ENCODE measurements at regions not wholly inside any gene's neighbourhood (a gene's known extent, or its start where the extent isn't known, plus 50 kb on each side); places are given as distances from the start of the nearest gene placed in this dataset.

- TF ChIP-seq JUND (IDR thresholded peaks at IDR 0.05) (no peak), CTCF (IDR thresholded peaks at IDR 0.05 in 2 of 3, conservative IDR thresholded peaks at IDR 0.05 in 1 of 3; ENCODE audit: borderline replicate concordance in 1 of 3, insufficient read depth in 1 of 3, low read depth in 2 of 3, low read length in 2 of 3) (no peak), POLR2A (IDR thresholded peaks at IDR 0.05; ENCODE audit: borderline replicate concordance, extremely low read depth, insufficient read depth, insufficient read length) (no peak), ELF1 (IDR thresholded peaks at IDR 0.05; ENCODE audit: borderline replicate concordance, low read depth) (no peak)
- H4K20me1 ChIP-seq (ENCODE audit: insufficient read depth), result no peaks in the 10 kb centered on the region
- no peak overlapping the region for H3K27ac ChIP-seq (ENCODE audit: low read depth, low read length)
- H3K27me3 ChIP-seq (ENCODE audit: insufficient read depth, low read length), result no peaks in the 10 kb centered on the region
- POLR2A ChIA-PET, result no interaction called here
- no peak overlapping the region for H2AFZ ChIP-seq (ENCODE audit: low read depth, low read length, poor library complexity, severe bottlenecking)
- intact Hi-C loops (cut with micrococcal nuclease), result no loop called here
- H3K4me3 ChIP-seq (replicated peaks in 1 of 2; ENCODE audit: low read depth in 1 of 2, low read length in 2 of 2), result no peak overlapping the region
- ATAC-seq (no peak), DNase-seq (ENCODE audit: low read depth, low spot score) (no peak)
- RAD21 ChIA-PET (ENCODE audit: low non-redundant PET in 1 of 2, low total read pairs in 2 of 2, uncharacterized antibody in 2 of 2, unreplicated experiment in 2 of 2), result no interaction called here
- CTCF ChIA-PET, result no interaction called here
- H3K9me3 ChIP-seq (ENCODE audit: control insufficient read depth in 1 of 2, insufficient read depth in 1 of 2, low read depth in 1 of 2, low read length in 2 of 2), result no peaks in the 10 kb centered on the region
- no peaks in the 10 kb centered on the region for H3K79me2 ChIP-seq (ENCODE audit: insufficient read depth, low read length)
- no peaks in the 10 kb centered on the region for H3K36me3 ChIP-seq (ENCODE audit: control insufficient read depth in 1 of 2, insufficient read depth in 2 of 2, low read length in 2 of 2)
- no peaks in the 10 kb centered on the region for H3K9me2 ChIP-seq (ENCODE audit: insufficient read depth)
- H3K9ac ChIP-seq (ENCODE audit: low read length), result no peak overlapping the region
- no peaks in the 10 kb centered on the region for H3K4me1 ChIP-seq (ENCODE audit: control insufficient read depth in 1 of 2, insufficient read depth in 2 of 2, low read length in 2 of 2)
- no TSS peak for BruUV-seq (replicated peaks)
- H3K4me2 ChIP-seq (ENCODE audit: low read length), result no peak overlapping the region
Measured at GRCh38 chr6:811191-811590, 118.3 kb upstream of the EXOC2 start.

GRCh38 chr6:804771-805170 is 111.8 kb upstream of the EXOC2 start:
- H3K4me2 ChIP-seq (ENCODE audit: low read length), result no peak overlapping the region
- H3K4me1 ChIP-seq (ENCODE audit: control insufficient read depth in 1 of 2, insufficient read depth in 2 of 2, low read length in 2 of 2), result no peaks in the 10 kb centered on the region
- intact Hi-C loops (cut with micrococcal nuclease), result no loop called here
- H3K36me3 ChIP-seq (ENCODE audit: control insufficient read depth in 1 of 2, insufficient read depth in 2 of 2, low read length in 2 of 2), result no peaks in the 10 kb centered on the region
- BruUV-seq (replicated peaks), result no TSS peak
- H4K20me1 ChIP-seq (ENCODE audit: insufficient read depth), result no peaks in the 10 kb centered on the region
- ChIA-PET POLR2A (no interaction called here), CTCF (no interaction called here), RAD21 (ENCODE audit: low non-redundant PET in 1 of 2, low total read pairs in 2 of 2, uncharacterized antibody in 2 of 2, unreplicated experiment in 2 of 2) (no interaction called here)
- H3K27ac ChIP-seq (ENCODE audit: low read depth, low read length), result no peak overlapping the region
- ATAC-seq (no peak), DNase-seq (ENCODE audit: low read depth, low spot score) (no peak)
- no peak overlapping the region for H2AFZ ChIP-seq (ENCODE audit: low read depth, low read length, poor library complexity, severe bottlenecking)
- H3K9me2 ChIP-seq (ENCODE audit: insufficient read depth), result no peaks in the 10 kb centered on the region
- H3K9me3 ChIP-seq (ENCODE audit: control insufficient read depth in 1 of 2, insufficient read depth in 1 of 2, low read depth in 1 of 2, low read length in 2 of 2), result no peaks in the 10 kb centered on the region
- no peaks in the 10 kb centered on the region for H3K27me3 ChIP-seq (ENCODE audit: insufficient read depth, low read length)
- H3K4me3 ChIP-seq (replicated peaks in 1 of 2; ENCODE audit: low read depth in 1 of 2, low read length in 2 of 2), result no peak overlapping the region
- no peaks in the 10 kb centered on the region for H3K79me2 ChIP-seq (ENCODE audit: insufficient read depth, low read length)
- no peak overlapping the region for H3K9ac ChIP-seq (ENCODE audit: low read length)
- TF ChIP-seq SIN3A (IDR thresholded peaks at IDR 0.05; ENCODE audit: low read depth) (no peak), REST (IDR thresholded peaks at IDR 0.05; ENCODE audit: low read depth) (no peak), FOSL1 (IDR thresholded peaks at IDR 0.05; ENCODE audit: low read depth) (no peak), CEBPB (IDR thresholded peaks at IDR 0.05; ENCODE audit: low read depth) (no peak), ZBTB33 (IDR thresholded peaks at IDR 0.05; ENCODE audit: extremely low read depth, insufficient replicate concordance, low read length) (no peak), SP1 (IDR thresholded peaks at IDR 0.05; ENCODE audit: low read depth) (no peak), YY1 (IDR thresholded peaks at IDR 0.05; ENCODE audit: extremely low read depth, insufficient replicate concordance, low read depth, low read length) (no peak), MAX (IDR thresholded peaks at IDR 0.05) (no peak), CBX3 (IDR thresholded peaks at IDR 0.05; ENCODE audit: low read depth) (no peak), ATF3 (IDR thresholded peaks at IDR 0.05) (no peak), SRF (IDR thresholded peaks at IDR 0.05; ENCODE audit: low read depth) (no peak)
